Right hindlimb (tissue), 1 donor: ENCODE measurements at regions not wholly inside any gene's neighbourhood (a gene's known extent, or its start where the extent isn't known, plus 50 kb on each side); places are given as distances from the start of the nearest gene placed in this dataset.

Experiments used
- DNase-seq: peaks from one replicate; pipeline ENCODE4 v3.0.0-alpha.2; 2018

DNA sequence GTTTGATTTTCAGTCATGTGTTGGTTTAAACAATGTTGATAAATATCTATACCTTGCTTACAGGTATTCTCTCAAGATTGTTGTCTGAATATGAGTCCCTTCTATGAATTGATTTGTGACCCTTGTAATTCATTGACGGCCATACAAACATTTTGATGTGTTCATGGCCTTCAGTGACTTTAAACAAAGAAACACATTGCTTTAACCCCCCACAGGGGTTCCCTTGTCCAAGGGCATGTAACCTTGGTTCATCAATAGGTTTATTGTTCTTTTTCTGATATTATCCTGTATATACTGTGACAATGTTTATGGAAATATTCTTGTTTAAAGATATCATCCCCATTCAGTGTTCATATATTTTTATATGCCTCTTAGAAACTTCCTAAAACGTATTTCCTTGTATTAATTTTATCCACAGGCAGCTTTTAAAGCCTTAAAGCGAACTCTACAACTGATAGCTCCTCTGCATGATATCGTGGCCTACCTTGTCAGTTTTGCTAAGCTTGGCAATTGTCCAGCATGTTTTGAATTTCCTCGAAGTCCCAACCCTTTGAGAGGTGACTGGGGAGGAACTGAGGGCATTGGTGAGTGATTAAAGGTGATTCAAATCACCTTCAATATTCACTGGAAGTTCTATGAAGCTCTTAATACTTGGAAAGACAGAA lies 87.0 kb downstream of the CD164 start:
- no peak for DNase-seq

DNA sequence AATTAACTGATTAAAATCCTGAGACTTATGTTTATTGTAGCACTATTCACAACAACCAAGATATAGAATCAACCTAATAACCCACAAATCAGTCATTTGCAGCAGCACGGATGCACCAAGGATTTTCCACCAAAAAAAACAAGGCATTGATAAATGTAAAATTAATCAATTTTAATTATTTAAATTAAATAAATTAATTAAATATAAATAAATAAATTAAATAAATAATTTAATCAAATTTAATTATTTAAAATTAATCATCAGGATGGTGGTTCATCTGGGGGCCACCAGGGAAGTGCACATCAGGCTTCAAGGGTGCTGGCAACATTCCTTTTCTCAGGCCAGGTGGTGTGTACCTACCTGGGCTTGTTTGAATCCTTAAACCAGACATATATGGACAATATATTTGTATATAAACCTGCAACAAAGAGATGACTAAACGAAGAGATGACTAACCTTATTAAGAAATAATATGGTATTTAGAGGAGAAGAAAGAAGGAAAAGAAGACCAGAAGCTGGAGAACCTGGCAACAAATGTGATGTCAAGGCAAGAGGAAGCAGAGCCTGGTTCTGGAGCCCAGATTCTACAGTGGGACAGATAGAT lies 89.2 kb downstream of the CD164 start:
- no peak for DNase-seq

DNA sequence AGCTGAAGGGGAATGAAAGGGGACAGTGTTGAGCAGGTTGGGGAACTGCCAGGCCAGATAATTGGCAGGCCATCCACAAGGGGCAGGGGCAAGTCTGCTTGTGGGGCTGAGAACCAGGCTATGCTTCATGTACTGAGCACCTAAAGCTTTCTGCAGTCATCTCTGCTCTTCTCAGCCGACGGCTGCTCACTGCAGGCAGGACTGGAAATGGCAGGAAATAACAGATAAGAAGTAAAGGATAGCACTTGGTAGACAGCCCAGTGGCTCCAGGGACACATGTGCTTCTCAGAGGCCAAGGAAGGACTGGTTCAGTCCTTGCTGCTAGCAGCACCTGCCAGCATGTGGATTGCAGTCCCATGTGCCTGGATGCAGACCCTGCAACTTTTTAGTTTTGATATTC lies 89.8 kb downstream of the CD164 start:
- DNase-seq: no peak

DNA sequence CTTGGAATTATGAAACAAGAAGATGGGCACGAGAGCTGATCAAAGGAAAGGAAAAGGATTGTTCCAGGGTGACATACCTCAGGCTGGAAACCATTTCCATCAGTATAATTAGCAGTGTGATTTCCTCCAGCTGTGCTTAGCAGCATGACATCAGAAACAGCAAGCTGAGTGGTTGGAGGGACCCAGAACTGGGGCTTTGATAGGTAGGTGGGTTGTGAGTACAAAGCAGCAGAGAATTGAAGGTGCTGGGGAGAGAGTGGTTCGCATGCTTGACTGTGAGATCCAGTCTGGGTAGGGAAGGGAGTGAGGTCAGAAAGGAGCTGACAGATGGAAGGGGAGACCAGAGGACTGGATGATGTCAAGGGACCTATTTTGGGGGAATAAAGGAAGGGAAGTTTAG lies 90.4 kb downstream of the CD164 start:
- DNase-seq: no peak

DNA sequence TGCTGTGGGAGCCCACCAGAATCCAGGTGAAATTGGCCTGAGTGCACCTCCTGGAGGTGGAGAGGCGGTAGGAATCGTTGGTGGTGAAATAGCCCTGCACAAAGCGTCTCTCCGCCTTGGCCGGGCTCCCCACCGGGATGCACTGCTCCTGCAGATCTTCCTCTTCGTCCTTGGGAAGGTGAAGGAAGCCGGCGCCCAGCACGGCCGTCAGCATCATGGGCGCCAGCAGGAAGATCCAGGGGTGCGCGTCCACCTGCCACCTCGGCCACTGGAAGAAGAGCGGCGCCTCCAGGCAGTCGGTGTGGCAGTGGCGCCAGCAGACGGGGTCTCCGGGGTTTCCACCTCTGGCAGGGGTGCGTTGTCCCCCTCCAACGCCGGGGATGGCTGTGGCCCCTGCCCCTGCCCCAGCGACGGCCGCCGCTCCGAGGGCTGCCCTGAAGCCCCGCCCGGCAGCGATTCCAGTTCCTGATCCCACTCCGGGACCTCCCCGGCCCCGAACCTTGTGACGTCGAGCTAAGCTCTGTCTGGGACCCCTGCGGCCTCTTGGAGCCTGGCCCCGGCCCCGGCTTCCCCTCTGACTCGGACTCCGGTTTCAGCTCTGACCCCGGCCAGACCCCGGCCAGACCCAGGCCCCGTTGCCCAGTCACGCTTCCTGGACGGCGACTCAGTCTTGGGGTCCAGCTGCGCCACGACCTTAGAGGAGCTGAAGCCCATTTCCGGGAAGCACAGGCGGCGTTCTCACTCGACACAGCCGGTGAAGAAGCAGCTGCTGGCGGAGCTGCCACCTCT lies 91.9 kb downstream of the CD164 start:
- DNase-seq: no peak

DNA sequence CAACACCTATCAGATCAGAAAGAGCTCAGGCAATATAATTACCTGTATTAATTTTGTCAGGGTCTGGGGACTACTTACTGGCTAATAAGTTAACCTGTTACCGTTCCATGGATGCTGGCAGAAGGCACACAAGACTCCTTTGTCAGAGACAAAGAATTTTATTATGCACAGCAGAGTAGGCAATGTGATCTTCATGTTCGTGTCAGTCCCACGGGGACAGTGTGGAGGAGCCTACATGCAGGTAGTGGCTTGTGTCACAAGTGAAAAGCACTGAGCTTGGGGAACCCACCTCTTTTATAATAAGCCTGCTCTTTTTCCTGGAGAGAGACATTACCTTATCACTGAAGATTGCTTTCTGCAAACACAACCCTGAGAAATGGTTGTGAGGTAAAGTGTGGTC lies 96.9 kb downstream of the CD164 start:
- DNase-seq: no peak

DNA sequence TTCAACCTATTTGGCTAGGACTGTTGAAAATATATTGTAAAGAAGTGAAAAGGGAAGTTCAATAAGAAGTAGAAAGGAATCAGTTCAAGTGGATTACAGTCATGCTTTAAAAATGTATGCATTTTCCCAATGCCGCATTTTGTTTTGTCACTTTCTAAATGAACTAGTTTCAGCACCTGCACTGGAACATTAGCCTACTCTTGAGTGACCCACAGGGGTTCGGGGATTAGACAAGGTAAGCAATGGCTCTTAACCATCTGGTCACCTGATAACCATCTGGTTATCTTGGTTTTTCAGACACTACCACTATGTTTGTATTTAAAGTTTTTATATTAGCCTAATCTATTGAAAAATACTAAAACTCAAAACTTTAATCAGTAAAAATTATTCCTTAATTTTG lies 97.6 kb downstream of the CD164 start:
- no peak for DNase-seq

DNA sequence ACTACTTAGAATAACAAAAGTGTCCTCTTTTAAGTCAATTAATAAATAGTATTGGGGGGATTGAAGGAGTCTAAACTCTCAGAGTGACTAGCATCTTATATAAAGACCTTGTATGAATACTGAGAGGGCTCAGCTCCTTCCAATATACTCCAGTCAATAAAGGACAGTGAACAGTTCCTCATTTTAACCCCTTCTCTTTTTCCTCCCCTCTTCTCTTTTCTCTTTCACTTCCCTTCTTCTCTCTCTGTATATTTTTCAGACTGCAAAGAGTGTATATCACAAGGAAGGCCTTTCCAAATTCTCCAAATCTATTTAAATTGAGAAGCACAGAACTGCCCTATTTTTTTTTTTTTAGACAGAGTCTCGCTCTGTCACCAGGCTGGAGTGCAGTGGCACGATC lies 99.5 kb downstream of the CD164 start:
- no peak for DNase-seq

DNA sequence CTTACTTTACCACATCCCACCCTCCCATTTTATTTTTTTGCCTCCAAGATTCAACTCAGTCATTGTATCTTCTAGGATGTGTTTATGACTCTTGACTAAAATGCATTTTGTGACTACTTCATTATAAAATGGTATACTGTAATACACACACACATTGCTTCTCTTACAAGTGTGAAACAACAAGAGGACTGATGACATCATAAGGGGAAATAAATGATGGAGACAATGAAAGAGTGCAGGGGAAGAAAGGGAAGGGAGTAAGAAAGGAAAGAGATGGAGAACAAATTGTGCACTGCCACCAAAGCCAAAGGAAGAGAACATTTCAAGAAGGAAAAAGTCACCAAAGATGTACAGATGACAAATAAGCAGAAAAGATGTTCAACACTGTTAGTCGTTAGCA lies 102.6 kb downstream of the CD164 start:
- DNase-seq: no peak

DNA sequence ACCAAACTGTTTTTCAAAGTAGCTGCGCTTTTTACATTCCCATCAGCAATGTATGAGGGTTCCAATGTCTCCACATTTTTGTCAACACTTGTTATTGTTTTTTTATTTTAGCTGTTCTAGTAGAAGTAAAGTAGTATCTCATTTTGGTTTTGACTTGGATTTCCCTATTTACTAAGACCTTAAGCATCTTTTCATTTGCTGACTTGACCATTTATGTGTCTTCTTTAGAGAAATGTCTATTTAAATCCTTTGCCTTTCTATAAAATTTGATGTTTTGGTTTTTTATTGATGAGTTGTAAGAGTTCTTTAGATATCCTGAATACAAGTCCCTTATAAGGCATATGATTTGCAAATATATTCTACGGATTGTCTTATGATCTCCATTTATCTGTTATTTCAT lies 110.6 kb downstream of the CD164 start:
- no peak for DNase-seq

DNA sequence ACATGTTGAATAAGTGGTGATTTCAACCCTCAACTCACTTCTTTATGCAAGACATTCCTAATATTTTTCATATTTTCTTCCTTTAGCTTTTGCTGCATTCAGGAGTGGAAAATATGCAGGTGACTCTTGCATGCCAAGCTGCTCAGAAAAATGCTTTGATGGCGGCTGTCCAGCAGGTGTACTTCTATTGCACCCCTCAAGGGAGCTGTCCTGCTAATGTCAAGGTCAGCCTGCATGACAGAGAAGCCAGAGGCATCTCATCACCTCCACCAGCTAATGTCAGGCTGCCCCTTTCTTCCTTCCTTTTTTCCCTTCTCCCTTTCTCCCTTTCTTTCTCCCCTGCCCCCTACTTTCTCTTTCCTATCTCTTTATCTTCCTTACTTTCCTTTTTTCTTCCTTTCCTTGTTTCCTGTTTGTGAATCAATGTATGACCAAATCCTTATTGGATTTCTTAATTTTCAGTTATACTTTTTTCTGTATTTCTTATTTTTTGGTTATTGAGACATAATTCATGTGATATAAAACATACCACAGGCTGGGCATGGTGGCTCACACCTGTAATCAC lies 112.2 kb downstream of the CD164 start:
- DNase-seq: no peak

DNA sequence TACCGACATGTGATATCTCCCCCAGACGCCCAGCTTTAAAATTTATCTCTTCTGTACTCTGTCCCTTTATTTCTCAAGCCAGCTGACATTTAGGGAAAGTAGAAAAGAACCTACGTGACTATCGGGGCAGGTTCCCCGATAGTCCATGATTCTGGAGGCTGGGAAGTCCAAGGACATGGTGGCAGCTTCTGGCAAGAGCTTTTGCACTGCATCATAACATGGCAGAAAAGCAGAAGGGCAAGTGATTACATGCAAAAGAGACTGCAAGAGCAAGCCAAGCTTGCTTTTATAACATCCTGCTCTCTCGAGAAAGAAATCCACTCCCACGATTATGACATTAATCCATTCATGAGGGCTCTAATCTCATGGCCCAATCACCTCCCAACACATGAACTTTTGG lies 113.2 kb downstream of the CD164 start:
- DNase-seq: no peak

DNA sequence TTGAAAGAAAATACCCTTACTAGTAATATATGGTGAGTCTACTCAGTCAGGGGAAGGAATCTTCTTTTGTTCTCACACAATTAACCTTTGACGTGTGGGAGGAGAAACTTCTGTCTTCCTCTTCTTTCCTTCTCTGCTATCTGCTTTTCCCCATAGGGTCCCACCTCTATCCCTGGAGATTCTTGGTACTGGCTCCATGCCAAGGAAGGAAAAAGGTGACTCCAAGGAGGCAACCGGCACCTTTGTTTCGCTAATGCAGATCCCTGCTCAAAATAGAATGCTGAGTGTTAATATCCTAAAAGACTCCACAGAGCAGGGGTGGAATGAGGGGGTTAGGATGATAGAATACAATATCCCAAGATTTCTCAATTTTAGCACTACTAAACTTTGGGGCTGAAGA lies 116.7 kb downstream of the CD164 start:
- DNase-seq: no peak

DNA sequence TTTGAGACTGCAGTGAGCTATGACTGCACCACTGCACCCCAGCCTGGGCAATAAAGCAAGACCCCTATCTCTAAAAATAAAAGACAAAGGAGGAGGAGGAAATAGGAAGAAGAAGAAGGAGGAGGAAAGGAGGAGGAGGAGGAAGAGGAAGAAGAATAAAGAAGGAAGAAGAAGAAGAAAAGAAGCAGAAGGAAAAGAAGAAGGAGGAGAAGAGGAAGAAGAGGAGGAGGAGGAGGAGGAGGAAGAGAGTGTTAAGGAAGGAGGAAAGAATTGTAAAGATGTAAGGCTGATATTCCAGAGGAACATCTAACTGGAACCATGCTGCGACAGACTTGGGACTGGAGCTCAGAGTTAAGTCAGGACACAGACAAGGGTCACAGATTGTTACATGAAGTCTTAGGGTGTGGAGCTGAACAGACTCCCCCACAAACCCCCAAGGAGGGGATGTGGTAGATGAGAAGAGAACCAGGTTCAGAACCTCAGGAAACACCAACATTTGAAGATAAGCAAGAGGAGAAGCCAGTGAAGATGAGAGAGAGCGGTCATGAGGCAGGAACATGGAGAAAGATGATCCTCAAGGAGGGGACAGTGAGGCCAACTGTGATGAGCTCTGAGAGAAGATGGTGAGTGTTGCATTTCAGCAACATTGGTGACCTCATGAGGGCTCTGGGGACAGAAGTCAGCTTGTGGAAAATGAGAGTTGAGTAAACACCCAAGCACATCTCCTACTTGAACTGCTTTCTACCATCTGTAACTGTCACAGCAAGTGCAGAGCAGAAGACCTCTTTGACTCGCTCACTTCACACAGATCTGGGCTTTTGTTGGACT lies 118.2 kb downstream of the CD164 start:
- no peak for DNase-seq

DNA sequence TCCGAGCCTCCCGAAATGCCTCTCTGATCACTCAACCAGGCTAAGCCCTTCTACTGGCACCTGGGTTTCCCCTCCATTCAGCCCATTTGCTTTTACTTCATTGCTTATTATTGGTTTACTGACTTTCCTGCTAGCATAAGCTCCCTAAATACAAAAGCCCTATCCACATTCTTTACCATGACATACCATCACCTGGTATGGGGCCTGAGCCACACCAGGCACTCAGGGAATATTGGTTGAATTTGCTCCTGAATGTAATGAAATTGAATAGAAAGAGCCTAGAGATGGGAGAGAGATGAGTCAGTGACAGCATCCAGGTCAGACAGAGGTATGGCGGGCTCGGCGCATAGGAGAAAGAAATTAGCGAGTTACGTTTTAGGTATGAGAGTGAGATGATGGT lies 120.0 kb downstream of the CD164 start:
- DNase-seq: no peak

DNA sequence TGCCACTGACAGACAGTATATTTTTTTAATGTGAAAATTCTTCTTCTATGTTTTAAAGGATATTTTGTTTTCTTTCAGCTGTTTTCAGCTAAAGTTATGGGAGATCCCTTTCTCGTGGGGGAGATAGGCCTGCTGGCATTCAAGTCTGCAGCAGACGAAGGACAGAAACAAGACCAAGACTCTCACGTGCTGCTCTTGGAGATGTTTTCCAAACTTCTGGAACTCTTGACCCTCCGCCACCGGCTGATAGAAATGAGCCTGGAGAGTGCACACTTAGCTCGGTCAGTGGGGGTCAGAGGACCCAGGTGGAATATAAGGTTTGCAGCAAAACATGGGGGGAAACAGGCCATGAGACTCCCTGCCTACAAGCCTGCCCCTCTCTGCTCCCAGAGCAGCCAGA lies 120.5 kb downstream of the CD164 start:
- peak; percentile 41 for DNase-seq

DNA sequence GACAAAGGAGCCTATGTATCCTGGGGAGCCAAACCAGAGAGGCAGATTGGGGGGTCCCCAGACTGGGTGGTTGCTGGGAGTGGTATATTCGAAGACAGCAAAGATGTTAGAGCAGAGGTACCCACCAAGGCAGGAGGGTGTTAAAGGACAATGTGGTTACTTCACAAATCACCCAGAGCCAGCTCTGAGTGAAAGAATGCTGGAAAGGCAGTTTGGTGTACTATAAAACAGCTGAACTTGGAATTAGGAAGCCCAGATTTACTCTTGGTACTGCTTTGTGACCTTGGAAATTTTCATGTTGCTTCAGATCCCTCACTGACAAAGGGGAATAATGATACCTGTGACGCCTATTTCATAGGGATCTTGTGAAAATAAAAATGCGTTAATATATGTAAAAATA lies 121.6 kb downstream of the CD164 start:
- no peak for DNase-seq

DNA sequence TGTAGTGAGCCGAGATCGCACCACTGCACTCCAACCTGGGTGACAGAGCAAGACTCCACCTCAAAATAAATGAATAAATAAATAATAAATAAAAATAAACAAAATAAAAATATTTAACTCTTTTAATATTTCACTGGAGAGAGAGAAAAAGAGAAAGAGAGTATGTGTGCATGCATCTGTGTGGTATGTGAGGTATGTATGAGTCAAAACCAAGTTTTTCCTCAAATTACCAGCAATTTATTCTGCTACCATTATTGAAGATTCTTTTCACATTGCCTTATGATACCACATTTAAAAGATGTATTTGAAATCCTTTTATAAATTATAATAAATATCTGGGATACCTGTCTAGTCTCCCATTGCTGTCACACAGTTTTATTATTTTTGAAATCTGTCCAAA lies 122.1 kb downstream of the CD164 start:
- DNase-seq: no peak

DNA sequence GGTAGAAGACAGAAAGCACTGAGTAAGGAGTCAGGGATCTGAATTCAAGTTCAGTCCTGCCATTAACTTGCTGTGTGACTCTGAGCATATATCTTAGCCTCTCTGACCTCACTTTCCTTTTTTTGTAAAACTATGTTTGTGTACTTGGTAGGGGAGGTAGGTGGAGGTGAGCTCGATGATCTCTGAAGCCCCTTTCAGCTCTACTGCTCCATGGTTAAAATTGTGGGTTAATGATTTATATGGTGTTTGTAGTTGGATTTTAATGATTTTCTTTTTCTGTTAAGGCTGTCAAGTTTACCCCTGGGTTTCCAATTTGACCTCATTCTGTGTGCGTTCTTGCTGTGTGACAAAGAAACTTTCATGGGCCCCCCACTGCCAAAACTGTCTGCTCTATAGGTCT lies 124.1 kb downstream of the CD164 start:
- no peak for DNase-seq

DNA sequence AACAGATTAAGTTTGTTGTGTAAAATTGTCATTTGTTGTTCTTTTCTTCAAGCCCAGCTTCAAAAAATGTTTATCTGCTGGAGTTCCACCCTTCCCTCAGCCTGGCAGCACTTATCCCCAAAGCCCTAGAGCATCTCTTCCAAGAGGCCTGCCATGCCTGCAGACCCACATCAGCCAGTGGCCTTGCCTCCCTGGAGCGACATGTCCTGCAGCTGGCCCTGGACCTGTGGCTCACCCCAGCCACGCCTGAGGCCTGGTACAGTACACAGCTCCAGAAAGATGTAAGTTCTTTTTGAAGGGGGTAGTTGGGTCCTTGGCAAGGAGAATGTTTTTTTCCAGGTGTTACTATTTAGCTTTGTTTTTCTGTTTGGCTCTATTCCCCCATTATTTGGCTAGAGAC lies 124.8 kb downstream of the CD164 start:
- DNase-seq: no peak

DNA sequence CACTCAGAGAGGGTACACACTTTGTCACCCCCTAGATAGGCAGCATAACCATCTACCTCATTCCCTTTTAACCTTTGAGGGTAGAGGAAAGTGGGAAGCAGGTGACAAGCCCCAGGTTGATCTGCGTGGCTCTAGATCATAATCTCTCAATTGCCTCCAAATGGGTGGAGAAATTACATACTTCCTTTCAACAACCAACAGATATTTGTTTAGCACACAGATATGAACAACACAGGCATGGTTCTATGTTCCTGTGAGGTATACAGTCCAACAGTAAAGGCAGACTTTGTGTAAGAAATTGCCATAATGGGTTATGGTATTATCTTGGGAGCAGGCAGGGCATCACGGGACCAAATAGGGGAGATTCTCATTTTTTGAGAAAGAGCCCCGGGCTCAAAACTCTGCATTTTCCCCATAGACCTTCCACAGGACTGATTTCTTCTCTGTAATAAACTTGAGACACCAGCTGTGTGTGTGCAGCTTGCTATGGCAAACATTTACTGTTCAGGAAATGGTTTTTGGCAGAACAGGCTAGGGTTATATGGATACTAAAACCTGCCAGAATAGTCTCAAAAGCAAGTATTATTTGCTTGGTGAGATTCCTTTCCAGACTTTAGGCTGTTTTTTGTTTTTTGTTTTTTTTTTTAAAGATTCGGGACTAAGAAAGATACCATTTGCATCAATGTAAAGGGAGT lies 126.2 kb downstream of the CD164 start:
- peak; percentile 49 for DNase-seq

DNA sequence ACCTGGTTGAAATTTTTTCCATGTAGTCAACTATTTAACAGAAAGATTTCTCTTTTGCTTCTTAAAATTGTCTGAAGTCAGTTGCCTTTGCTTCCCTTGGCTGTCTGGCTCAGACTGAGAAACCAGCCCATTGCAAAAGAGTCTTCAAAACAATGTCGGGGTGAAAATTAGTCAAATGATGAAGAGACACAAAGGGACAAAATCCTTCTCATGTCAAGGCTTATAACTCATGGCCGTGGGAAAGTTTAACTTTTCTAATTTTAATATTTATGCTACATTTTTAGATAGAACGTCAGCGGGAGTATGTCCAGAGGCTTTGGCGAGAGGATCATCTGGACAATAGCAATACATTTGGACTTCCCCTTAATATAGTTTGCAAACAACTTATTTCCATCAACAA lies 127.2 kb downstream of the CD164 start:
- no peak for DNase-seq

DNA sequence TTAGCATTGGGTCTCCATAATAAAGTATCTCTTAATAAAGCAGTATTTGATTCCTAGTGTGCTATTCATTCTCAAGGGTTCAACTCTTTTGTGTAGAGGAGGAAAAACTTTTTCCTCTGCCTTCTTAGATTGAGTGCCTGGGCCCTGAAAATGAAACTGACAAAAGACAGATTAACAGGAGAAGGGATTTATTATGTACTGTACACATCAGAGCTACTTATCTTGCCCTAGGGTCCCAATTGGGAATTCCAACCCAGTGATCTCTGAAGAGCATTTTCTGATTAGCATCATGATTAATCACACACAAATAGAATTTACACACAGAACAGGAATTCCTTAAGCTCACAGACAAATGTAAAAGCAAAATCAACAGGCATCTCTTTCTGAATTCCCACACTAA lies 128.9 kb downstream of the CD164 start:
- no peak for DNase-seq
